NCI-H748 treated with DMSO at 0.1 percent for 48 hours (cell line): ENCODE measurements at regions not wholly inside any gene's neighbourhood (a gene's known extent, or its start where the extent isn't known, plus 50 kb on each side); places are given as distances from the start of the nearest gene placed in this dataset.
"Not testable (repeated sequence)": the region's sequence is repeated elsewhere in the genome, so short reads cannot be mapped to it uniquely, and the experiment has no call there.

Experiments
- DNase-seq: peaks from one replicate; lab custom pipeline; 2025; lab: John Stamatoyannopoulos, UW

- DNase-seq, result no peak
Observed at GRCh38 chr4:96974295-96974694, 1134.4 kb downstream of the PDHA2 start.

- no peak for DNase-seq
Observed at GRCh38 chr4:96983830-96984229, 1143.9 kb downstream of the PDHA2 start.

GRCh38 chr4:96986816-96987215 is 1146.9 kb downstream of the PDHA2 start:
- no peak for DNase-seq

- DNase-seq, result no peak
Observed at GRCh38 chr4:96991083-96991482, 1151.2 kb downstream of the PDHA2 start.

GRCh38 chr4:96992443-96992842 is 1150.8 kb downstream of the STPG2 start:
- DNase-seq, result no peak

- no peak for DNase-seq
Observed at GRCh38 chr4:96993560-96993959, 1149.7 kb downstream of the STPG2 start.

- DNase-seq, result no peak
Observed at GRCh38 chr4:97003715-97004114, 1139.6 kb downstream of the STPG2 start.

- no peak for DNase-seq
Observed at GRCh38 chr4:97013309-97013708, 1130.0 kb downstream of the STPG2 start.

- DNase-seq, result no peak
Observed at GRCh38 chr4:97013711-97014110, 1129.6 kb downstream of the STPG2 start.

- DNase-seq, result no peak
Observed at GRCh38 chr4:97015301-97015700, 1128.0 kb downstream of the STPG2 start.

GRCh38 chr4:97016186-97016907 is 1126.9 kb downstream of the STPG2 start:
- peak; percentile 5 for DNase-seq

GRCh38 chr4:97027728-97028410 is 1115.4 kb downstream of the STPG2 start:
- DNase-seq, result no peak

- no peak for DNase-seq
Observed at GRCh38 chr4:97028785-97029184, 1114.5 kb downstream of the STPG2 start.

GRCh38 chr4:97037411-97038145 is 1105.7 kb downstream of the STPG2 start:
- DNase-seq, result not testable (repeated sequence)

- no peak for DNase-seq
Observed at GRCh38 chr4:97038146-97038516, 1105.1 kb downstream of the STPG2 start.

GRCh38 chr4:97072666-97073065 is 1070.6 kb downstream of the STPG2 start:
- DNase-seq, result no peak

- no peak for DNase-seq
Observed at GRCh38 chr4:97073194-97073593, 1070.1 kb downstream of the STPG2 start.

- DNase-seq, result no peak
Observed at GRCh38 chr4:97074531-97074930, 1068.7 kb downstream of the STPG2 start.

GRCh38 chr4:97081951-97082350 is 1061.3 kb downstream of the STPG2 start:
- no peak for DNase-seq

GRCh38 chr4:97097036-97097435 is 1046.2 kb downstream of the STPG2 start:
- not testable (repeated sequence) for DNase-seq

GRCh38 chr4:97101171-97101570 is 1042.1 kb downstream of the STPG2 start:
- not testable (repeated sequence) for DNase-seq

GRCh38 chr4:97103252-97103651 is 1040.0 kb downstream of the STPG2 start:
- DNase-seq, result no peak

GRCh38 chr4:97104006-97104405 is 1039.3 kb downstream of the STPG2 start:
- DNase-seq, result no peak
